Muscle layer of colon (tissue), 2 donors: ENCODE measurements at regions not wholly inside any gene's neighbourhood (a gene's known extent, or its start where the extent isn't known, plus 50 kb on each side); places are given as distances from the start of the nearest gene placed in this dataset.
"Not testable (repeated sequence)": the region's sequence is repeated elsewhere in the genome, so short reads cannot be mapped to it uniquely, and the experiment has no call there.

Experiments
- H3K27ac ChIP-seq: one replicate; pipeline ENCODE4 v1.7.0; 2013; ENCODE audit warnings: low read depth, mild to moderate bottlenecking, low read length, moderate library complexity
- H3K27me3 ChIP-seq, 2 donors: one replicate each; pipeline ENCODE4 v1.7.0; 2013; ENCODE audit warnings: low read length in 2 of 2, mild to moderate bottlenecking in 2 of 2; ENCODE audit not compliant: insufficient read depth in 2 of 2, control insufficient read depth in 1 of 2
- H3K36me3 ChIP-seq: one replicate; pipeline ENCODE4 v1.7.0; 2013; ENCODE audit warnings: mild to moderate bottlenecking, low read length; ENCODE audit not compliant: insufficient read depth
- H3K4me1 ChIP-seq: one replicate; pipeline ENCODE4 v1.7.0; 2013; ENCODE audit warnings: mild to moderate bottlenecking, low read length; ENCODE audit not compliant: insufficient read depth
- H3K4me3 ChIP-seq, 2 donors: one replicate each; pipeline ENCODE4 v1.7.0; 2013; ENCODE audit warnings: low read length in 2 of 2, low read depth in 1 of 2, mild to moderate bottlenecking in 1 of 2, moderate library complexity in 1 of 2
- H3K9ac ChIP-seq: one replicate; pipeline ENCODE4 v1.7.0; 2013; ENCODE audit warnings: low read length
- H3K9me3 ChIP-seq: one replicate; pipeline ENCODE4 v1.7.0; 2013; ENCODE audit warnings: mild to moderate bottlenecking, low read length
- donor health status: abdominal sarcoma.
- donor health status: Adenocarcinoma of cecum.

GRCh38 chr7:39826166-39826565, 123.9 kb upstream of the CDK13 start:
- Histone ChIP-seq H3K27ac (no peak overlapping the region), H3K4me1 (no peaks in the 10 kb centered on the region), H3K9ac (no peak overlapping the region), H3K27me3 (no peaks in the 10 kb centered on the region), H3K36me3 (no peaks in the 10 kb centered on the region), H3K4me3 (no peak overlapping the region), H3K9me3 (no peaks in the 10 kb centered on the region)

- peaks cover 0 to 10% of the 10 kb centered on the region in 2 donors for H3K27me3 ChIP-seq
- no peaks in the 10 kb centered on the region for H3K9me3 ChIP-seq
- no peak overlapping the region for H3K9ac ChIP-seq
Measured at GRCh38 chr7:39827571-39827970, 122.5 kb upstream of the CDK13 start.

GRCh38 chr7:39829028-39829427, 121.0 kb upstream of the CDK13 start:
- no peaks in the 10 kb centered on the region for H3K36me3 ChIP-seq
- H3K9me3 ChIP-seq: no peaks in the 10 kb centered on the region
- no peak overlapping the region for H3K4me3 ChIP-seq
- peaks cover 3% of the 10 kb centered on the region for H3K4me1 ChIP-seq
- no peak overlapping the region for H3K9ac ChIP-seq
- H3K27me3 ChIP-seq: peaks cover 0 to 10% of the 10 kb centered on the region in 2 donors
- H3K27ac ChIP-seq: no peak overlapping the region

More at GRCh38 chr7:39827571-39827970, 122.5 kb upstream of the CDK13 start:
- Histone ChIP-seq H3K4me1 (peaks cover under 1% of the 10 kb centered on the region), H3K4me3 (no peak overlapping the region), H3K36me3 (no peaks in the 10 kb centered on the region), H3K27ac (no peak overlapping the region)

GRCh38 chr7:39832519-39833085, 117.5 kb upstream of the CDK13 start:
- Histone ChIP-seq H3K27me3 (peaks cover 0 to 10% of the 10 kb centered on the region in 2 donors), H3K9ac (no peak overlapping the region), H3K4me3 (no peak overlapping the region)

GRCh38 chr7:39833180-39833799, 116.8 kb upstream of the CDK13 start:
- not testable (repeated sequence) for H3K27me3 ChIP-seq, H3K27ac ChIP-seq, H3K9me3 ChIP-seq, H3K4me1 ChIP-seq, H3K9ac ChIP-seq, H3K36me3 ChIP-seq
- H3K4me3 ChIP-seq: peak overlapping the region; percentile 31 to 32

More at GRCh38 chr7:39832519-39833085, 117.5 kb upstream of the CDK13 start:
- Histone ChIP-seq H3K4me1 (peaks cover 3% of the 10 kb centered on the region), H3K36me3 (no peaks in the 10 kb centered on the region), H3K27ac (no peak overlapping the region), H3K9me3 (no peaks in the 10 kb centered on the region)

GRCh38 chr7:39833865-39834634, 116.0 kb upstream of the CDK13 start:
- H3K4me1 ChIP-seq, H3K27ac ChIP-seq, H3K9me3 ChIP-seq, H3K36me3 ChIP-seq, H3K9ac ChIP-seq, H3K27me3 ChIP-seq: not testable (repeated sequence)
- peak overlapping the region; percentile 31 to 32 for H3K4me3 ChIP-seq

GRCh38 chr7:39838326-39838725, 111.7 kb upstream of the CDK13 start:
- no peak overlapping the region for H3K27ac ChIP-seq
- H3K36me3 ChIP-seq: no peaks in the 10 kb centered on the region
- no peak overlapping the region for H3K4me3 ChIP-seq
- H3K27me3 ChIP-seq: no peaks in the 10 kb centered on the region
- H3K4me1 ChIP-seq: no peaks in the 10 kb centered on the region
- H3K9ac ChIP-seq: no peak overlapping the region
- H3K9me3 ChIP-seq: no peaks in the 10 kb centered on the region

GRCh38 chr7:39845006-39845405, 105.0 kb upstream of the CDK13 start:
- Histone ChIP-seq H3K9ac (no peak overlapping the region), H3K36me3 (no peaks in the 10 kb centered on the region), H3K27ac (no peak overlapping the region), H3K9me3 (no peaks in the 10 kb centered on the region), H3K4me3 (no peak overlapping the region), H3K4me1 (no peaks in the 10 kb centered on the region), H3K27me3 (no peaks in the 10 kb centered on the region)

GRCh38 chr7:39847227-39847626, 102.8 kb upstream of the CDK13 start:
- Histone ChIP-seq H3K9me3 (no peaks in the 10 kb centered on the region), H3K36me3 (no peaks in the 10 kb centered on the region), H3K4me3 (no peak overlapping the region), H3K9ac (no peak overlapping the region), H3K27me3 (no peaks in the 10 kb centered on the region), H3K27ac (no peak overlapping the region), H3K4me1 (no peaks in the 10 kb centered on the region)

- Histone ChIP-seq H3K27ac (no peak overlapping the region), H3K4me1 (no peaks in the 10 kb centered on the region), H3K4me3 (no peak overlapping the region), H3K9me3 (no peaks in the 10 kb centered on the region), H3K36me3 (no peaks in the 10 kb centered on the region), H3K9ac (no peak overlapping the region), H3K27me3 (no peaks in the 10 kb centered on the region)
Measured at GRCh38 chr7:39851466-39852045, 98.5 kb upstream of the CDK13 start.

GRCh38 chr7:39854616-39855324, 95.3 kb upstream of the CDK13 start:
- peak overlapping the region in 1 of 2 donors; percentile 41 for H3K4me3 ChIP-seq
- not testable (repeated sequence) for H3K9ac ChIP-seq, H3K27me3 ChIP-seq, H3K9me3 ChIP-seq, H3K36me3 ChIP-seq, H3K4me1 ChIP-seq, H3K27ac ChIP-seq
